Endodermal cell (in vitro differentiated cells): ENCODE measurements at regions not wholly inside any gene's neighbourhood (a gene's known extent, or its start where the extent isn't known, plus 50 kb on each side); places are given as distances from the start of the nearest gene placed in this dataset.

Experiments used
- DNase-seq: peaks from one replicate; pipeline ENCODE4 v3.0.0-alpha.2; 2017
- H3K27ac ChIP-seq: 2 replicates; pipeline ENCODE4 v1.5.1; 2013; ENCODE audit warnings: mild to moderate bottlenecking, low read depth, low read length, moderate library complexity
- H3K27me3 ChIP-seq: 2 replicates; pipeline ENCODE4 v1.6.1; 2013; ENCODE audit warnings: mild to moderate bottlenecking, low read length, moderate library complexity; ENCODE audit not compliant: insufficient read depth, control insufficient read depth, poor library complexity, severe bottlenecking
- H3K36me3 ChIP-seq: 2 replicates; pipeline ENCODE4 v1.7.0; 2013; ENCODE audit warnings: mild to moderate bottlenecking, low read length, moderate library complexity; ENCODE audit not compliant: control insufficient read depth, insufficient read depth
- H3K4me1 ChIP-seq: one replicate; pipeline ENCODE4 v1.7.0; 2013; ENCODE audit warnings: low read length; ENCODE audit not compliant: control insufficient read depth, insufficient read depth
- H3K4me3 ChIP-seq: 2 replicates; pipeline ENCODE4 v1.5.1; 2013; ENCODE audit warnings: mild to moderate bottlenecking, low read length, moderate library complexity
- H3K9ac ChIP-seq: 2 replicates; pipeline ENCODE4 v1.6.1; 2013; ENCODE audit warnings: mild to moderate bottlenecking, low read length, moderate library complexity; ENCODE audit not compliant: poor library complexity, severe bottlenecking; ENCODE audit errors: extremely low read depth
- H3K9me3 ChIP-seq: 2 replicates; pipeline ENCODE4 v1.6.1; 2013; ENCODE audit warnings: mild to moderate bottlenecking, low read length, moderate library complexity; ENCODE audit not compliant: control insufficient read depth
- H3K27ac Mint-ChIP-seq: 2 replicates; pipeline ENCODE4 v1.8.0; 2020; ENCODE audit warnings: mixed read lengths
- H3K27me3 Mint-ChIP-seq: 2 replicates; pipeline ENCODE4 v1.8.0; 2021; ENCODE audit warnings: mild to moderate bottlenecking, mixed read lengths; ENCODE audit not compliant: insufficient read depth
- H3K36me3 Mint-ChIP-seq: 2 replicates; pipeline ENCODE4 v1.8.0; 2020; ENCODE audit warnings: low read depth, mixed read lengths
- H3K4me1 Mint-ChIP-seq: 2 replicates; pipeline ENCODE4 v1.8.0; 2020; ENCODE audit warnings: mixed read lengths
- H3K4me3 Mint-ChIP-seq: 2 replicates; pipeline ENCODE4 v1.8.0; 2020; ENCODE audit warnings: mild to moderate bottlenecking, moderate library complexity, mixed read lengths
- H3K9me3 Mint-ChIP-seq: 2 replicates; pipeline ENCODE4 v1.8.0; 2020; ENCODE audit warnings: mild to moderate bottlenecking, mixed read lengths
- WGBS, 2 experiments: methylation state at CpG; one replicate each; pipeline versions ENCODE4 v1.1.5 to v1.1.7; 2013; ENCODE audit warnings: missing lambda C conversion rate in 2 of 2, mixed read lengths in 1 of 2; ENCODE audit not compliant: insufficient coverage in 1 of 2, insufficient read length in 1 of 2; 5-methylcytosine and 5-hydroxymethylcytosine counted together
- TF ChIP-seq, protein P1 (sequence below): fragments of 200-600 bp; sonication (generic); conservative IDR thresholded peaks from 2 replicates; pipeline ENCODE4 v1.5.0; 2021; ENCODE audit warnings: antibody characterized with exemption, mild to moderate bottlenecking

GRCh38 chr3:103126115-103126514 is 691.3 kb downstream of the ZPLD1 start:
- Mint-ChIP-seq H3K9me3 (no peaks in the 10 kb centered on the region), H3K27me3 (no peaks in the 10 kb centered on the region), H3K4me1 (no peaks in the 10 kb centered on the region), H3K27ac (no peak overlapping the region), H3K36me3 (no peaks in the 10 kb centered on the region), H3K4me3 (no peak overlapping the region)
- no peaks in the 10 kb centered on the region for H3K4me1 ChIP-seq
- no peak overlapping the region for H3K4me3 ChIP-seq
- no peaks in the 10 kb centered on the region for H3K27me3 ChIP-seq
- no peak for DNase-seq
- TF ChIP-seq, protein P1, sequence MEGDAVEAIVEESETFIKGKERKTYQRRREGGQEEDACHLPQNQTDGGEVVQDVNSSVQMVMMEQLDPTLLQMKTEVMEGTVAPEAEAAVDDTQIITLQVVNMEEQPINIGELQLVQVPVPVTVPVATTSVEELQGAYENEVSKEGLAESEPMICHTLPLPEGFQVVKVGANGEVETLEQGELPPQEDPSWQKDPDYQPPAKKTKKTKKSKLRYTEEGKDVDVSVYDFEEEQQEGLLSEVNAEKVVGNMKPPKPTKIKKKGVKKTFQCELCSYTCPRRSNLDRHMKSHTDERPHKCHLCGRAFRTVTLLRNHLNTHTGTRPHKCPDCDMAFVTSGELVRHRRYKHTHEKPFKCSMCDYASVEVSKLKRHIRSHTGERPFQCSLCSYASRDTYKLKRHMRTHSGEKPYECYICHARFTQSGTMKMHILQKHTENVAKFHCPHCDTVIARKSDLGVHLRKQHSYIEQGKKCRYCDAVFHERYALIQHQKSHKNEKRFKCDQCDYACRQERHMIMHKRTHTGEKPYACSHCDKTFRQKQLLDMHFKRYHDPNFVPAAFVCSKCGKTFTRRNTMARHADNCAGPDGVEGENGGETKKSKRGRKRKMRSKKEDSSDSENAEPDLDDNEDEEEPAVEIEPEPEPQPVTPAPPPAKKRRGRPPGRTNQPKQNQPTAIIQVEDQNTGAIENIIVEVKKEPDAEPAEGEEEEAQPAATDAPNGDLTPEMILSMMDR = no peak
- H3K9ac ChIP-seq = no peak overlapping the region
- no peaks in the 10 kb centered on the region for H3K9me3 ChIP-seq
- H3K27ac ChIP-seq = no peak overlapping the region
- H3K36me3 ChIP-seq = no peaks in the 10 kb centered on the region
- 95 to 100% methylated on average over 1 of the region's 1 CpG for WGBS, 2 experiments

DNA sequence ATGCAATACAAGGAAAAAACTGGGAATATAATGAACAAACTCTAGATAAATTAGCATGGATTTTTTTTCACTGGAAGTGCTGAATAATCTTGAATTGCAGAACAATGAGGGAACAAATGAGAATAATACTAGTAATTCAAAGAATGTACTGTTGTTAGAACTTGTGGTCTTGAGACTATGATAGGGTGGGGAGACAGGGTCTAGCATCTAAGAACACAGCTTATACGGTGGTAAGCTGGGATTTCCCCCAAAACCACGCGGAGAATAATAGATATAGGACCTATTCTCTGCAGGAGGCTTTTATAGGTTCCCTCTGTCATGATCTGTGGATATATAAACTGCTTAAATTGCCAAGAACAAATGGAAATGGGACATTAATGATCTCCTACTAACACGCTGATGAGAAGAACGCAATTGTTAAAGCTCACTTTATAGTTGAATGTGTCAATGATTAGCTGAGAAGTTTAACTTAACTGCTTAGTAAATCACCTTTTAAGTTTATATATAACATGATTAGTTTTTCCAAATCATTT is 692.3 kb downstream of the ZPLD1 start:
- Mint-ChIP-seq H3K4me1 (no peaks in the 10 kb centered on the region), H3K4me3 (no peak overlapping the region), H3K27ac (no peak overlapping the region), H3K36me3 (no peaks in the 10 kb centered on the region), H3K9me3 (no peaks in the 10 kb centered on the region), H3K27me3 (no peaks in the 10 kb centered on the region)
- no peak for DNase-seq
- TF ChIP-seq, protein P1 = no peak
- H3K27me3 ChIP-seq = no peaks in the 10 kb centered on the region
- H3K27ac ChIP-seq = no peak overlapping the region
- H3K36me3 ChIP-seq = no peaks in the 10 kb centered on the region
- H3K4me1 ChIP-seq = no peaks in the 10 kb centered on the region
- no peaks in the 10 kb centered on the region for H3K9me3 ChIP-seq
- H3K4me3 ChIP-seq = no peak overlapping the region
- H3K9ac ChIP-seq = no peak overlapping the region
- WGBS, 2 experiments = 89 to 90% methylated on average over 3 to 5 of the region's 5 CpGs

DNA sequence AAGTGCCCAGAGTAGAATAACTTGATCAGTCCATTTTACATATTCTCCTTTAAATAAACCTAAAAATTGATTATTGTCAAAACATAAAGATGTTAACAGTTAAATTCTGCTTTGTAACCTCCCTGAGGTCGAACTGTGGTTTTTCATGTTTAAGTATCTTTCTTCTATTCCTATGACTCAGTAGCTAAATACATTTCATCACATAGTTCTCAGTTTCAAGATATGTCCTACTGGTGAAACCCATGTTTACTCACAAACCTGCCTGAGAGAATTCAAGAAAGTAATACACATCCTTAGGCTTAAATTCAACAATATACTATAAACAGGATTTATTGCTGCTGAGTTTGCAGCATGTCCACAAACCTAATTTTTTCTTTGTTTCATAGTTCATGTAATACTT is 692.9 kb downstream of the ZPLD1 start:
- no peaks in the 10 kb centered on the region for H3K27me3 ChIP-seq
- no peaks in the 10 kb centered on the region for H3K9me3 ChIP-seq
- no peak overlapping the region for H3K27ac Mint-ChIP-seq
- TF ChIP-seq, protein P1 = no peak
- WGBS, 2 experiments = 88 to 100% methylated on average over 1 of the region's 1 CpG
- H3K4me3 Mint-ChIP-seq = no peak overlapping the region
- H3K36me3 Mint-ChIP-seq = no peaks in the 10 kb centered on the region
- H3K9me3 Mint-ChIP-seq = no peaks in the 10 kb centered on the region
- no peak overlapping the region for H3K27ac ChIP-seq
- no peaks in the 10 kb centered on the region for H3K36me3 ChIP-seq
- no peak for DNase-seq
- H3K4me1 ChIP-seq = no peaks in the 10 kb centered on the region
- H3K4me3 ChIP-seq = no peak overlapping the region
- H3K9ac ChIP-seq = no peak overlapping the region
- H3K27me3 Mint-ChIP-seq = no peaks in the 10 kb centered on the region
- no peaks in the 10 kb centered on the region for H3K4me1 Mint-ChIP-seq
